GM20000 (cell line): ENCODE measurements at regions not wholly inside any gene's neighbourhood (a gene's known extent, or its start where the extent isn't known, plus 50 kb on each side); places are given as distances from the start of the nearest gene placed in this dataset.

ENCODE experiments used
- DNase-seq: peaks from one replicate; pipeline ENCODE4 v3.0.0; 2012; ENCODE audit warnings: low spot score
- CTCF ChIP-seq: IDR thresholded peaks from 2 replicates; pipeline ENCODE4 v1.5.1; 2012; ENCODE audit warnings: mild to moderate bottlenecking, control low read depth; ENCODE audit errors: extremely low read depth, missing control alignments

DNA sequence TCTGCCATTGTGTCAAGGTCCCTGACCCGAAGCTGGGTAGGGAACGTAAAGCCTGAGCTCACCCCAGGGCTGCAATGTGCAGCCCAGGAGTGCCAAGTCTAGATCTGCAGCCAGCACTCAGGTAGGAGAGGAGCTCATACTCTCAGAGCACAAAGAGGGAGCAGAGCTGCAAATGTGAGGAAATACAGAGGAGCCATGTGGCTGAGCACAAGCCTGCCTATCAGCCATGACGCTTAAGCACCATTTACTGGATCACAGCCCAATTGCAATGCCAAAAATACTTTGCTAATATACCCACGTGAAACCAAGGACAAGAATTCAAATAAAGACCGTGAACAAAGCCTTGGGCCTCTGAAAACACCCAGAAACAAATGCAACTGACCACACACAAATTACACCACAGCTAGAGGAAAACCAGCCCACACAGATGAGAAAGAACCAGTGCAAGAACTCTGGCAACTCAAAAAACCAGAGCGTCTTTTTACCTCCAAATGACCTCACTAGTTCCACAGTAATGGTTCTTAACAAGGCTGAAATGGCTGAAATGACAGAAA is 69.0 kb upstream of the HPF1 start:
- TF ChIP-seq CTCF: no peak
- no peak for DNase-seq

- DNase-seq: peak; percentile 43
- TF ChIP-seq CTCF: no peak
These were observed 65.9 kb upstream of the HPF1 start for GRCh38 chr4:169823685-169824084.

GRCh38 chr4:169821402-169821801 is 63.7 kb upstream of the HPF1 start:
- DNase-seq: no peak
- no peak for TF ChIP-seq CTCF

- no peak for TF ChIP-seq CTCF
- DNase-seq: no peak
These were observed 60.4 kb upstream of the HPF1 start for GRCh38 chr4:169818063-169818679.

GRCh38 chr4:169815606-169816005 is 57.9 kb upstream of the HPF1 start:
- no peak for TF ChIP-seq CTCF
- no peak for DNase-seq

GRCh38 chr4:169811476-169811875 is 53.7 kb upstream of the HPF1 start:
- TF ChIP-seq CTCF: no peak
- DNase-seq: no peak

GRCh38 chr4:169810325-169811323 is 52.9 kb upstream of the HPF1 start:
- TF ChIP-seq CTCF: peak; percentile 47
- DNase-seq: peak; percentile 68
